ENCODE measurements at regions not wholly inside any gene's neighbourhood (a gene's known extent, or its start where the extent isn't known, plus 50 kb on each side); places are given as distances from the start of the nearest gene placed in this dataset.

DNA sequence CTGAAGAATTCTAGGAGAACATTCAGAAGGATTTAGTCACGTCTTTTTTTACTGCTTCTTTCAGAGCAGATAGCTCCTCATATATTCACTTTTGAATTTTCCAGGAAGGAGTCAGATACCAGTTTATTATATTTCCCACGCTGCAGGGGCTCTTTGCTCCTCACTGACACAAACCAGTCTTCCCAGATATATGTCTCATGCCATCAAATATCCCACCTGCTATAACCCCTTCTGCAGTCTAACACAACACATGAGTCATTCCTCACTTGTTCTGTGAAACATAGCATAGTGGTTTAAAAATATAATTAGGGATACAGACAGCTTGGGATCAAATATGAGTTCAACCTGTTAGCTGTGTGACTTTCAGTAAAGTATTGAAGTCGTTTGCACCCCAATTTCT lies 251.7 kb upstream of the DPYD start:
- H3K9me3 Mint-ChIP-seq, result no peaks in the 10 kb centered on the region
- peaks cover 9% of the 10 kb centered on the region for H3K4me1 Mint-ChIP-seq
- no peak overlapping the region for H3K4me3 Mint-ChIP-seq
- TF ChIP-seq, protein P1, sequence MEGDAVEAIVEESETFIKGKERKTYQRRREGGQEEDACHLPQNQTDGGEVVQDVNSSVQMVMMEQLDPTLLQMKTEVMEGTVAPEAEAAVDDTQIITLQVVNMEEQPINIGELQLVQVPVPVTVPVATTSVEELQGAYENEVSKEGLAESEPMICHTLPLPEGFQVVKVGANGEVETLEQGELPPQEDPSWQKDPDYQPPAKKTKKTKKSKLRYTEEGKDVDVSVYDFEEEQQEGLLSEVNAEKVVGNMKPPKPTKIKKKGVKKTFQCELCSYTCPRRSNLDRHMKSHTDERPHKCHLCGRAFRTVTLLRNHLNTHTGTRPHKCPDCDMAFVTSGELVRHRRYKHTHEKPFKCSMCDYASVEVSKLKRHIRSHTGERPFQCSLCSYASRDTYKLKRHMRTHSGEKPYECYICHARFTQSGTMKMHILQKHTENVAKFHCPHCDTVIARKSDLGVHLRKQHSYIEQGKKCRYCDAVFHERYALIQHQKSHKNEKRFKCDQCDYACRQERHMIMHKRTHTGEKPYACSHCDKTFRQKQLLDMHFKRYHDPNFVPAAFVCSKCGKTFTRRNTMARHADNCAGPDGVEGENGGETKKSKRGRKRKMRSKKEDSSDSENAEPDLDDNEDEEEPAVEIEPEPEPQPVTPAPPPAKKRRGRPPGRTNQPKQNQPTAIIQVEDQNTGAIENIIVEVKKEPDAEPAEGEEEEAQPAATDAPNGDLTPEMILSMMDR (IDR thresholded peaks at IDR 0.05; ENCODE audit: unreplicated experiment), result no peak
- no peaks in the 10 kb centered on the region for H3K27me3 Mint-ChIP-seq (ENCODE audit: low read depth)
- DNase-seq (ENCODE audit: low spot score in 2 of 2, unreplicated experiment in 2 of 2), result no peak
- H3K27ac Mint-ChIP-seq, result no peak overlapping the region
- H3K36me3 Mint-ChIP-seq, result no peaks in the 10 kb centered on the region

DNA sequence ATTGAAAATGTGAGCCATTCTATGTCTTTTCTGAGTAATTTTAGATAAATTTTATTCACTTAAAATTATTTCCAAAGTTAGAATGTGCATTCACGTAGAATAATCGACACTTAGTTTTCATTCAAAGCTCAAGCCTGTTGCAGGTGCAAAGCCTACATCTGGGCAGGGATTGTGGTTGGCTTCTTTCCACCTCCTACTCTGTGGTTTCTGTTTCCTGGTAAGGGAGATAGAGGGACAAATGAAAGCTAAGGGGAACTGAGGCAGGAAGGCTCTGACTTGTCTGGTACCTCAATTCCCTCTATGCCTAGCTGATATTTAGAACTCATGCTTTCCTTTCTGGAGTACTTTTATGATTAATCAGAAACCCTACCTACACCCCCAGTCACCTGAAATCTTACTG lies 251.2 kb upstream of the DPYD start:
- TF ChIP-seq, protein P1 (IDR thresholded peaks at IDR 0.05; ENCODE audit: unreplicated experiment), result no peak
- H3K4me1 Mint-ChIP-seq, result peaks cover 9% of the 10 kb centered on the region
- H3K36me3 Mint-ChIP-seq, result no peaks in the 10 kb centered on the region
- no peaks in the 10 kb centered on the region for H3K9me3 Mint-ChIP-seq
- H3K27ac Mint-ChIP-seq, result no peak overlapping the region
- H3K27me3 Mint-ChIP-seq (ENCODE audit: low read depth), result no peaks in the 10 kb centered on the region
- H3K4me3 Mint-ChIP-seq, result no peak overlapping the region
- DNase-seq (ENCODE audit: low spot score in 2 of 2, unreplicated experiment in 2 of 2), result no peak

DNA sequence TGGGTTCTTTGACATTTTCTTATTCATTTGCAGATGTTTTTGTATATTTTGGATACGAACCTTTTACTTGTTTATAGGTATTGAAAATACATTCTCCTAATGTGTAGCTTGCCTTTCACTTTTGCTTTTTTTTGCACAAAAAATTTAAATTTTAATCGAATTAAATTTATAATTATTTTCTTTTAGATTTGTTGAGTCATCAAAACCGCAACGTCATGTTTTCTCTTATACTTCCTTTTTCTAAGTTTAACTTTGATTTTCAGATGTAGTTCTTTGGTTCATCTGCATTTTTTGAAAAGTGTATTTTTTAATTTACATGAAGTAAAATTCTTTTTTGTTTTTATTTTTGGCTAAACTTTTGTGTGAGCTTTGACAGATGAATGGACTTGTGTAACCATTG lies 243.7 kb upstream of the DPYD start:
- no peak for DNase-seq (ENCODE audit: low spot score in 2 of 2, unreplicated experiment in 2 of 2)
- no peak overlapping the region for H3K4me3 Mint-ChIP-seq
- TF ChIP-seq, protein P1 (IDR thresholded peaks at IDR 0.05; ENCODE audit: unreplicated experiment), result no peak
- peaks cover 7% of the 10 kb centered on the region for H3K9me3 Mint-ChIP-seq
- H3K27ac Mint-ChIP-seq, result no peak overlapping the region
- H3K36me3 Mint-ChIP-seq, result no peaks in the 10 kb centered on the region
- peaks cover 7% of the 10 kb centered on the region for H3K4me1 Mint-ChIP-seq
- no peaks in the 10 kb centered on the region for H3K27me3 Mint-ChIP-seq (ENCODE audit: low read depth)

DNA sequence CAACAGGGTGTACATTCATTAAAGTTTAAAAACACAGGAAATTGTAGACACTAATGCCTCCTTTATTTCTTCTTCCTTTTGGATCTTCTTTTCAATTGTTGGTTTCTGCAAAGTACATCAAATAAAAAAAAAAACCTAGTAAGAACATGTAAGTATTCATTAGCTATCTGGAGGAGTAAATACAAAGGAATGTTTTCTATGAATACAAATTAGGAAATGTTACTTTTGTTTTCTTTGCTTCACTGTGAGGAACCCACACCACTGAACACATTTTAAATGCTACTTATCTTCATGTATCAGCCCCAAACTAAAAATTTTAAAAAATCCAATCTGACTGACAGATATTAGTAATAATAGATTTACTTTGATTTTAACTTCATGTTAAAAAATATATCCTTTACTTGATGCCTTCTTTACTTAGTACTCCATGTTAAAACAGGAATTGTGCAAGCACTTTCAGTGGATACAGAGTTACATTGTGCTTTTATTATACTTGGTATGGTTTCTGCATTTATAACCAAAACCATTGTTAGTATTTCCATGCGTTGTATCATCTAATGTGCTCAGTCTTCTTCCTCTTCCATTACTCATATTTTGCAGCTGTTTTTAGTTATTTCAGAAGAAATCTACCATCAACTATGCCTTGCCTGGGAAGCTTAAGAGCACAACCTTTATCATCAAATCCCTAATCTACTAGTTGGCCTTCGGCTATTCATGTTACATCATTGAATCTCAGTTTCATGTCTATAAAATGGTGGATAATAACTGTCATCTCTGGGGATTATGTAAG lies 236.9 kb upstream of the DPYD start:
- no peak for DNase-seq (ENCODE audit: low spot score in 2 of 2, unreplicated experiment in 2 of 2)
- Mint-ChIP-seq H3K9me3 (peaks cover 23% of the 10 kb centered on the region), H3K27me3 (ENCODE audit: low read depth) (no peaks in the 10 kb centered on the region), H3K27ac (no peak overlapping the region), H3K4me3 (no peak overlapping the region), H3K36me3 (no peaks in the 10 kb centered on the region), H3K4me1 (no peaks in the 10 kb centered on the region)
- TF ChIP-seq, protein P1 (IDR thresholded peaks at IDR 0.05; ENCODE audit: unreplicated experiment), result no peak

DNA sequence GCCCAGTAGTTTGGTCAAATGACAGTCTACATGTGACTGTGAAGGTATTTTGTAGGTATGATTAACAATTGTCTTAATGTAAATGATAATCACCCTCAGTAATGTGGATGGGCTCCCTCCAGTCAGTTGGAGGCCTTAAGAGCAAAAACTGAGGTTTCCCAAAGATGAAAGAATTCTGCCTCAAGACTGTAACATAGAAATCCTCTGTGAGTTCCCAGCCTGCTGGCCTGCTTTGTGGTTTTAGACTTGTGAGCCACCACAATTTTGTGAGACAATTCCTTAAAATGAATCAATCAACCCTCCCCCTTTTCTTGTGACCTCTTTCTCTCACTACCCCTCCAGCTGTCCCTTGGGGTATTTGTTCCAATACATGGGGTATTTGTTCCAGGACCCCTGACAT lies 226.4 kb upstream of the DPYD start:
- H3K4me1 Mint-ChIP-seq, result no peaks in the 10 kb centered on the region
- no peak for DNase-seq (ENCODE audit: low spot score in 2 of 2, unreplicated experiment in 2 of 2)
- no peak overlapping the region for H3K4me3 Mint-ChIP-seq
- H3K27me3 Mint-ChIP-seq (ENCODE audit: low read depth), result no peaks in the 10 kb centered on the region
- TF ChIP-seq, protein P1 (IDR thresholded peaks at IDR 0.05; ENCODE audit: unreplicated experiment), result no peak
- peaks cover 2% of the 10 kb centered on the region for H3K36me3 Mint-ChIP-seq
- no peak overlapping the region for H3K27ac Mint-ChIP-seq
- H3K9me3 Mint-ChIP-seq, result peaks cover 46% of the 10 kb centered on the region

Measured in mesothelial cell of epicardium (in vitro differentiated cells).